Gastroesophageal sphincter (tissue), 4 donors: ENCODE measurements at regions not wholly inside any gene's neighbourhood (a gene's known extent, or its start where the extent isn't known, plus 50 kb on each side); places are given as distances from the start of the nearest gene placed in this dataset.

Experiments used
- ATAC-seq: fragments of 150-250 bp; one replicate; pipeline ENCODE4 v1.9.1; 2016; ENCODE audit warnings: mild to moderate bottlenecking, moderate library complexity
- H3K27ac ChIP-seq, 4 donors: fragments of 200-600 bp; sonication (generic) in 3 of 4; 1 replicate in 3 of 4; 2 replicates in 1 of 4; pipeline ENCODE4 v1.5.1; 2016 to 2019
- H3K27me3 ChIP-seq: fragments of 200-600 bp; sonication (generic); one replicate; pipeline ENCODE4 v1.5.1; 2019
- H3K36me3 ChIP-seq, 2 donors: fragments of 200-600 bp; sonication (generic); one replicate each; pipeline ENCODE4 v1.5.1; 2019; ENCODE audit warnings: control low read depth in 1 of 2
- H3K4me1 ChIP-seq, 3 donors: fragments of 200-600 bp; sonication (generic); 1 replicate in 2 of 3; 2 replicates in 1 of 3; pipeline ENCODE4 v1.5.1; 2016 to 2019; ENCODE audit warnings: control low read depth in 2 of 3
- H3K4me3 ChIP-seq, 2 donors: fragments of 200-600 bp; sonication (generic); one replicate each; pipeline ENCODE4 v1.5.1; 2019; ENCODE audit warnings: mild to moderate bottlenecking in 1 of 2, moderate library complexity in 1 of 2
- H3K9me3 ChIP-seq, 3 donors: fragments of 200-600 bp; sonication (generic); one replicate each; pipeline ENCODE4 v1.5.1; 2017 to 2019; ENCODE audit warnings: control low read depth in 2 of 3
- EP300 ChIP-seq: sonication (generic); formaldehyde crosslinking; IDR thresholded peaks from one replicate; pipeline ENCODE4 v1.6.1; 2017; ENCODE audit warnings: antibody characterized with exemption, mild to moderate bottlenecking
- POLR2A ChIP-seq, 2 donors: fragments of 450-650 bp; IDR thresholded peaks; one replicate each; pipeline ENCODE4 v1.6.1; 2017; ENCODE audit warnings: antibody characterized with exemption in 2 of 2, mild to moderate bottlenecking in 2 of 2, moderate library complexity in 1 of 2
- POLR2AphosphoS5 ChIP-seq: sonication (generic); formaldehyde crosslinking; IDR thresholded peaks from one replicate; pipeline ENCODE4 v1.6.1; 2017; ENCODE audit warnings: antibody characterized with exemption
- whole genome bisulfite sequencing, 2 donors: methylation state at CpG; one replicate each; pipeline ENCODE4 v1.1.5; 2018; ENCODE audit warnings: low coverage in 1 of 2; 5-methylcytosine and 5-hydroxymethylcytosine counted together
- TF ChIP-seq, protein P1 (sequence below), 4 experiments: fragments of 200-600 bp in 2 of 4; fragments of 450-650 bp in 2 of 4; sonication (generic) in 1 of 4; IDR thresholded peaks; one replicate each; pipeline ENCODE4 v1.5.1; 2017 to 2019; ENCODE audit warnings: antibody characterized with exemption in 4 of 4, mild to moderate bottlenecking in 2 of 4, moderate library complexity in 2 of 4

DNA sequence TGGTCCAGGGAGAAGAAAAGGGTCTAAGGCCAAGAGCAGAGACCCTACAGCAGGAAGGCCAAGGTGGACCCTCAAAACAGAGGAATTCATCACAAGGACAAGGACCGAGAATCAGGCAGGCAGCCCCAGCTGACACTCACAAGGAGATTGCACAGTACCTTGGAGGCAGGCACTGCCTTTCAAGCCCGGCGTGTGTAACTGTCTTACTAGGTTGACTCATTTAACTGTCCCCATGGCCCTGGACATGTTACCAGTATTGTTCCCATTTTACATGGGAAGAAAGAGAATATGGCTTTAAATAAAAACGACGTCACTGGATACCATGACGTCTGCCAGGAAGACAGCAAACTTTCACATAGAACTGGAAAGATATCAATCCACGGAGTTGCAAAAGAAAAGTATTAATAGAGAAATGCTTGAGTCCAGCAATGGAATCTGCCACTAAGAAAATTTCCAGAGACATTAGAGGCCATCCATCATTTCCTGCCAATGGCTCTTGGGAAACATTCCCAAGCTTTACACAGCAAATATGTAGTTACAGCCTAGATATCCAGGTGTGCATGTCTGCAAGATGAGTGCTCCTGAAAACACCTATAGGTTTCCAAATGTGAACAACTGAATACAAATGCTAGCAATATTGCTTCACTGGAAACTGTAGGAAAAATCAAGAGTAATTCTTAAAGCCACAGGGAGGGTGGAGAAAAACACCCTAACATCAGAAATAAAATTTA lies 111.5 kb upstream of the RPS6KA2 start:
- 62 to 66% methylated on average over 5 to 7 of the region's 7 CpGs for WGBS, 2 donors
- Histone ChIP-seq H3K27ac (peak overlapping the region in 1 of 4 donors; percentile 12), H3K9me3 (no peaks in the 10 kb centered on the region), H3K36me3 (no peaks in the 10 kb centered on the region), H3K27me3 (no peaks in the 10 kb centered on the region), H3K4me1 (peaks cover 0 to 24% (median 0%) of the 10 kb centered on the region in 3 donors), H3K4me3 (no peak overlapping the region)
- ATAC-seq = no peak
- TF ChIP-seq POLR2AphosphoS5 = no peak
- TF ChIP-seq, protein P1, sequence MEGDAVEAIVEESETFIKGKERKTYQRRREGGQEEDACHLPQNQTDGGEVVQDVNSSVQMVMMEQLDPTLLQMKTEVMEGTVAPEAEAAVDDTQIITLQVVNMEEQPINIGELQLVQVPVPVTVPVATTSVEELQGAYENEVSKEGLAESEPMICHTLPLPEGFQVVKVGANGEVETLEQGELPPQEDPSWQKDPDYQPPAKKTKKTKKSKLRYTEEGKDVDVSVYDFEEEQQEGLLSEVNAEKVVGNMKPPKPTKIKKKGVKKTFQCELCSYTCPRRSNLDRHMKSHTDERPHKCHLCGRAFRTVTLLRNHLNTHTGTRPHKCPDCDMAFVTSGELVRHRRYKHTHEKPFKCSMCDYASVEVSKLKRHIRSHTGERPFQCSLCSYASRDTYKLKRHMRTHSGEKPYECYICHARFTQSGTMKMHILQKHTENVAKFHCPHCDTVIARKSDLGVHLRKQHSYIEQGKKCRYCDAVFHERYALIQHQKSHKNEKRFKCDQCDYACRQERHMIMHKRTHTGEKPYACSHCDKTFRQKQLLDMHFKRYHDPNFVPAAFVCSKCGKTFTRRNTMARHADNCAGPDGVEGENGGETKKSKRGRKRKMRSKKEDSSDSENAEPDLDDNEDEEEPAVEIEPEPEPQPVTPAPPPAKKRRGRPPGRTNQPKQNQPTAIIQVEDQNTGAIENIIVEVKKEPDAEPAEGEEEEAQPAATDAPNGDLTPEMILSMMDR (IDR thresholded peaks at IDR 0.05) = no peak
- no peak for TF ChIP-seq EP300
- no peak for TF ChIP-seq POLR2A (IDR thresholded peaks at IDR 0.05)

DNA sequence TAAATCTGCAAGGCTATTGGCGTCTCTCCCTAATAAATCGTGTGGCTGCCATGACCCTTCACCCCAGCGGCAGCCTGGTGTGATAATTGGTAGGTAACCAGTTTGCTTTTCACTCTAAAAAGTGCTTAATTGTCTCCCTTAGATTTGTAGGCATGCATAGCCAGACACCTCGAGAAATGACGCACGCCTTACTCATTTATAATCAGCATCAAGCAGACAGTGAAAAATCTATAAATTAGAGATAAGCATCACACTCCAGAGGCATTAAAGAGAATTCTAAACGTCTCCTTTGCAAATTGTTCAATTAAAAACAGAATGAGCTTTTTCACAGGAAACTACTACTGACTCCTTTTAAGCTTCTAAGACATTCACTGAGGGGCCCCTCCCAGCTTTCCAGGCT lies 110.2 kb upstream of the RPS6KA2 start:
- 72 to 73% methylated on average over 4 to 7 of the region's 7 CpGs for WGBS, 2 donors
- no peak for ATAC-seq
- no peaks in the 10 kb centered on the region for H3K27me3 ChIP-seq
- H3K27ac ChIP-seq = no peak overlapping the region
- TF ChIP-seq EP300 (no peak), POLR2A (IDR thresholded peaks at IDR 0.05) (no peak), POLR2AphosphoS5 (no peak)
- TF ChIP-seq, protein P1 (IDR thresholded peaks at IDR 0.05) = no peak
- peaks cover 0 to 24% (median 0%) of the 10 kb centered on the region in 3 donors for H3K4me1 ChIP-seq
- no peak overlapping the region for H3K4me3 ChIP-seq
- no peaks in the 10 kb centered on the region for H3K36me3 ChIP-seq
- no peaks in the 10 kb centered on the region for H3K9me3 ChIP-seq

DNA sequence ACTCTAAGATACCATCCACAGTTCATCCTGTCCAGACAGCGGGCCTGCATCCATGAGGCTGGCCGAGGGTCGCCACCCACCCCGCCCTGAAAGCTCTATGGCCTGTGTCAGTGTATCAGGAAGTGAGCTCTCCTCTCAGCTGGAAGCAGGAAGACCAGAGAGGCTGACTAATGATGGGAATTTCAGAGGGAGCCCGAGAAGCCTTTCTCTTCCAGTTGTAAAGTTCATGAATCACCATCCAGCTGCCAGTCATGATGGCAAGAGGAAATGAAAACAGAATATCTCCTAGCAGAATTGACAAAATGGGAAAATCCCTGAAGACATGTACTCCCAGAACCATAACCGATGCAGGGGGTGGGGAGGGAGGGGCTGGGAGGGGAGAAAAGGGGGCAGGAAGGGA lies 109.6 kb upstream of the RPS6KA2 start:
- no peak for ATAC-seq
- Histone ChIP-seq H3K9me3 (no peaks in the 10 kb centered on the region), H3K27me3 (no peaks in the 10 kb centered on the region), H3K4me3 (no peak overlapping the region), H3K27ac (no peak overlapping the region), H3K36me3 (no peaks in the 10 kb centered on the region), H3K4me1 (peaks cover 0 to 24% (median 0%) of the 10 kb centered on the region in 3 donors)
- 55 to 67% methylated on average over 1 to 3 of the region's 6 CpGs for WGBS, 2 donors
- TF ChIP-seq, protein P1 (IDR thresholded peaks at IDR 0.05) = no peak
- TF ChIP-seq POLR2AphosphoS5 (no peak), EP300 (no peak), POLR2A (IDR thresholded peaks at IDR 0.05) (no peak)

- Histone ChIP-seq H3K27me3 (no peaks in the 10 kb centered on the region), H3K9me3 (no peaks in the 10 kb centered on the region), H3K4me1 (peaks cover 0 to 13% (median 0%) of the 10 kb centered on the region in 3 donors), H3K27ac (no peak overlapping the region), H3K36me3 (no peaks in the 10 kb centered on the region), H3K4me3 (no peak overlapping the region)
- no peak for ATAC-seq
- 77 to 86% methylated on average over 4 of the region's 4 CpGs for WGBS, 2 donors
- TF ChIP-seq EP300 (no peak), POLR2AphosphoS5 (no peak), POLR2A (IDR thresholded peaks at IDR 0.05) (no peak)
- TF ChIP-seq, protein P1 (IDR thresholded peaks at IDR 0.05) = no peak
These were observed 106.8 kb upstream of the RPS6KA2 start for GRCh38 chr6:166733900-166734299.

DNA sequence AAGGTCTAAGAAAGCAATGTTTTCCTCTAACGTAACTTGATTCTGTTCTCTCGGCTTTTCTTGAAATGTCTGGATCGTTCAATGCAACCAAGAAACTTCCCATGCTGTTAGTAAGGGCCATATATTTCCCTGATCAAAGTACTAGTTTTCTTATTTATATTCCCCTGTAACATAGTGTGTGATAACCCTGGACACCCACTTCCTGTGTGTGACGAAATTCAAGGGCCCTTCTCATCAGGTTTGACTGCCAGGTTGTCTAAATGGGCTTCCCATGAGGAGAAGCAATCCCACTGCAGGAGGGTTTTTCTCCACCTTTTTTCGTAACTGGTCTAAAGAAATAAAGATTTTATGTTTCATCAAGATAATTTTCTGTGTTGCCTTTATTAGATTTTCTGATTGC lies 102.6 kb upstream of the RPS6KA2 start:
- no peaks in the 10 kb centered on the region for H3K4me1 ChIP-seq
- TF ChIP-seq EP300 (no peak), POLR2AphosphoS5 (no peak), POLR2A (IDR thresholded peaks at IDR 0.05) (no peak)
- TF ChIP-seq, protein P1 (IDR thresholded peaks at IDR 0.05) = no peak
- H3K27ac ChIP-seq = no peak overlapping the region
- no peaks in the 10 kb centered on the region for H3K36me3 ChIP-seq
- no peaks in the 10 kb centered on the region for H3K9me3 ChIP-seq
- no peak overlapping the region for H3K4me3 ChIP-seq
- no peaks in the 10 kb centered on the region for H3K27me3 ChIP-seq
- ATAC-seq = no peak
- WGBS, 2 donors = 84 to 88% methylated on average over 3 to 5 of the region's 5 CpGs
